Muscle layer of colon (tissue), 2 donors: ENCODE measurements at regions not wholly inside any gene's neighbourhood (a gene's known extent, or its start where the extent isn't known, plus 50 kb on each side); places are given as distances from the start of the nearest gene placed in this dataset.

ENCODE experiments used
- H3K27ac ChIP-seq: one replicate; pipeline ENCODE4 v1.7.0; 2013; ENCODE audit warnings: low read depth, mild to moderate bottlenecking, low read length, moderate library complexity
- H3K27me3 ChIP-seq, 2 donors: one replicate each; pipeline ENCODE4 v1.7.0; 2013; ENCODE audit warnings: low read length in 2 of 2, mild to moderate bottlenecking in 2 of 2; ENCODE audit not compliant: insufficient read depth in 2 of 2, control insufficient read depth in 1 of 2
- H3K36me3 ChIP-seq: one replicate; pipeline ENCODE4 v1.7.0; 2013; ENCODE audit warnings: mild to moderate bottlenecking, low read length; ENCODE audit not compliant: insufficient read depth
- H3K4me1 ChIP-seq: one replicate; pipeline ENCODE4 v1.7.0; 2013; ENCODE audit warnings: mild to moderate bottlenecking, low read length; ENCODE audit not compliant: insufficient read depth
- H3K4me3 ChIP-seq, 2 donors: one replicate each; pipeline ENCODE4 v1.7.0; 2013; ENCODE audit warnings: low read length in 2 of 2, low read depth in 1 of 2, mild to moderate bottlenecking in 1 of 2, moderate library complexity in 1 of 2
- H3K9ac ChIP-seq: one replicate; pipeline ENCODE4 v1.7.0; 2013; ENCODE audit warnings: low read length
- H3K9me3 ChIP-seq: one replicate; pipeline ENCODE4 v1.7.0; 2013; ENCODE audit warnings: mild to moderate bottlenecking, low read length
- donor health status: abdominal sarcoma.
- donor health status: Adenocarcinoma of cecum.

- H3K27ac ChIP-seq: no peak overlapping the region
- no peak overlapping the region for H3K4me3 ChIP-seq
- no peak overlapping the region for H3K9ac ChIP-seq
- no peaks in the 10 kb centered on the region for H3K36me3 ChIP-seq
- no peaks in the 10 kb centered on the region for H3K4me1 ChIP-seq
- H3K9me3 ChIP-seq: no peaks in the 10 kb centered on the region
- H3K27me3 ChIP-seq: no peaks in the 10 kb centered on the region
Measured at GRCh38 chr1:72693899-72694298, 411.6 kb upstream of the NEGR1 start.

GRCh38 chr1:72693376-72693775 lies 411.0 kb upstream of the NEGR1 start:
- H3K4me3 ChIP-seq: no peak overlapping the region
- H3K9me3 ChIP-seq: no peaks in the 10 kb centered on the region
- no peaks in the 10 kb centered on the region for H3K36me3 ChIP-seq
- no peak overlapping the region for H3K27ac ChIP-seq
- no peak overlapping the region for H3K9ac ChIP-seq
- no peaks in the 10 kb centered on the region for H3K4me1 ChIP-seq
- no peaks in the 10 kb centered on the region for H3K27me3 ChIP-seq

GRCh38 chr1:72690871-72691270 lies 408.5 kb upstream of the NEGR1 start:
- Histone ChIP-seq H3K9me3 (no peaks in the 10 kb centered on the region), H3K27ac (no peak overlapping the region), H3K36me3 (no peaks in the 10 kb centered on the region), H3K4me3 (no peak overlapping the region), H3K9ac (no peak overlapping the region), H3K4me1 (no peaks in the 10 kb centered on the region), H3K27me3 (no peaks in the 10 kb centered on the region)

- Histone ChIP-seq H3K27ac (no peak overlapping the region), H3K27me3 (no peaks in the 10 kb centered on the region), H3K9ac (no peak overlapping the region), H3K4me1 (no peaks in the 10 kb centered on the region), H3K4me3 (no peak overlapping the region), H3K9me3 (no peaks in the 10 kb centered on the region), H3K36me3 (no peaks in the 10 kb centered on the region)
Measured at GRCh38 chr1:72678683-72679082, 396.3 kb upstream of the NEGR1 start.

GRCh38 chr1:72670902-72671301 lies 388.6 kb upstream of the NEGR1 start:
- H3K4me1 ChIP-seq: no peaks in the 10 kb centered on the region
- H3K9me3 ChIP-seq: no peaks in the 10 kb centered on the region
- no peak overlapping the region for H3K27ac ChIP-seq
- no peak overlapping the region for H3K9ac ChIP-seq
- no peak overlapping the region for H3K4me3 ChIP-seq
- no peaks in the 10 kb centered on the region for H3K27me3 ChIP-seq
- H3K36me3 ChIP-seq: no peaks in the 10 kb centered on the region

- Histone ChIP-seq H3K4me1 (no peaks in the 10 kb centered on the region), H3K27ac (no peak overlapping the region), H3K36me3 (no peaks in the 10 kb centered on the region), H3K27me3 (no peaks in the 10 kb centered on the region), H3K9ac (no peak overlapping the region), H3K4me3 (no peak overlapping the region), H3K9me3 (no peaks in the 10 kb centered on the region)
Measured at GRCh38 chr1:72662918-72663317, 380.6 kb upstream of the NEGR1 start.

GRCh38 chr1:72650843-72651435 lies 368.6 kb upstream of the NEGR1 start:
- H3K9me3 ChIP-seq: no peaks in the 10 kb centered on the region
- no peak overlapping the region for H3K4me3 ChIP-seq
- no peaks in the 10 kb centered on the region for H3K36me3 ChIP-seq
- H3K27me3 ChIP-seq: no peaks in the 10 kb centered on the region
- no peak overlapping the region for H3K27ac ChIP-seq
- no peaks in the 10 kb centered on the region for H3K4me1 ChIP-seq
- H3K9ac ChIP-seq: no peak overlapping the region

- no peak overlapping the region for H3K27ac ChIP-seq
- no peak overlapping the region for H3K4me3 ChIP-seq
- no peaks in the 10 kb centered on the region for H3K27me3 ChIP-seq
- H3K9me3 ChIP-seq: no peaks in the 10 kb centered on the region
- H3K4me1 ChIP-seq: no peaks in the 10 kb centered on the region
- no peaks in the 10 kb centered on the region for H3K36me3 ChIP-seq
- no peak overlapping the region for H3K9ac ChIP-seq
Measured at GRCh38 chr1:72649991-72650390, 367.7 kb upstream of the NEGR1 start.

GRCh38 chr1:72649211-72649888 lies 367.0 kb upstream of the NEGR1 start:
- no peaks in the 10 kb centered on the region for H3K36me3 ChIP-seq
- no peaks in the 10 kb centered on the region for H3K27me3 ChIP-seq

GRCh38 chr1:72648465-72648864 lies 366.1 kb upstream of the NEGR1 start:
- Histone ChIP-seq H3K4me1 (no peaks in the 10 kb centered on the region), H3K9ac (no peak overlapping the region), H3K4me3 (no peak overlapping the region), H3K36me3 (no peaks in the 10 kb centered on the region), H3K27ac (no peak overlapping the region), H3K27me3 (no peaks in the 10 kb centered on the region), H3K9me3 (no peaks in the 10 kb centered on the region)

More at GRCh38 chr1:72649211-72649888, 367.0 kb upstream of the NEGR1 start:
- H3K4me3 ChIP-seq: no peak overlapping the region
- H3K27ac ChIP-seq: no peak overlapping the region
- H3K4me1 ChIP-seq: no peaks in the 10 kb centered on the region
- no peaks in the 10 kb centered on the region for H3K9me3 ChIP-seq
- H3K9ac ChIP-seq: no peak overlapping the region

- H3K9me3 ChIP-seq: no peaks in the 10 kb centered on the region
- no peaks in the 10 kb centered on the region for H3K36me3 ChIP-seq
- no peak overlapping the region for H3K9ac ChIP-seq
- H3K27ac ChIP-seq: no peak overlapping the region
- no peaks in the 10 kb centered on the region for H3K27me3 ChIP-seq
- no peaks in the 10 kb centered on the region for H3K4me1 ChIP-seq
- H3K4me3 ChIP-seq: no peak overlapping the region
Measured at GRCh38 chr1:72643142-72643541, 360.8 kb upstream of the NEGR1 start.

- no peak overlapping the region for H3K27ac ChIP-seq
- no peaks in the 10 kb centered on the region for H3K36me3 ChIP-seq
- no peak overlapping the region for H3K4me3 ChIP-seq
- H3K9ac ChIP-seq: no peak overlapping the region
- no peaks in the 10 kb centered on the region for H3K9me3 ChIP-seq
- H3K27me3 ChIP-seq: no peaks in the 10 kb centered on the region
- no peaks in the 10 kb centered on the region for H3K4me1 ChIP-seq
Measured at GRCh38 chr1:72637593-72637992, 355.3 kb upstream of the NEGR1 start.
